Spinal cord (tissue), 9 donors: ENCODE measurements at regions not wholly inside any gene's neighbourhood (a gene's known extent, or its start where the extent isn't known, plus 50 kb on each side); places are given as distances from the start of the nearest gene placed in this dataset.

ENCODE experiments used
- DNase-seq, 6 donors: peaks; one replicate each; pipeline versions ENCODE4 v3.0.0 to v3.0.0-alpha.2; 2013 to 2015; ENCODE audit warnings: low spot score in 6 of 6, low read depth in 4 of 6
- H3K27ac ChIP-seq: one replicate; pipeline ENCODE4 v1.5.1; 2013; ENCODE audit warnings: low read depth, low read length, control low read depth
- H3K27me3 ChIP-seq: one replicate; pipeline ENCODE4 v1.6.1; 2013; ENCODE audit warnings: low read length; ENCODE audit not compliant: control insufficient read depth, insufficient read depth
- H3K36me3 ChIP-seq: one replicate; pipeline ENCODE4 v1.6.1; 2013; ENCODE audit warnings: low read length; ENCODE audit not compliant: control insufficient read depth, insufficient read depth
- H3K4me1 ChIP-seq: one replicate; pipeline ENCODE4 v1.6.1; 2013; ENCODE audit warnings: low read length; ENCODE audit not compliant: control insufficient read depth, insufficient read depth
- H3K4me3 ChIP-seq: one replicate; pipeline ENCODE4 v1.5.1; 2013; ENCODE audit warnings: low read depth, low read length, control low read depth
- H3K9me3 ChIP-seq: one replicate; pipeline ENCODE4 v1.6.1; 2013; ENCODE audit warnings: low read length; ENCODE audit not compliant: control insufficient read depth, insufficient read depth
- WGBS: methylation state at CpG from one replicate; pipeline ENCODE4 v1.1.5; 2013; ENCODE audit warnings: missing lambda C conversion rate; ENCODE audit not compliant: insufficient coverage; 5-methylcytosine and 5-hydroxymethylcytosine counted together
- donor health status: healthy.

GRCh38 chr20:12173347-12174012, 255.8 kb downstream of the BTBD3 start:
- H3K9me3 ChIP-seq, result no peaks in the 10 kb centered on the region
- H3K36me3 ChIP-seq, result no peaks in the 10 kb centered on the region
- H3K4me1 ChIP-seq, result no peaks in the 10 kb centered on the region
- peak in 2 of 6 donors; percentile 23 to 65 for DNase-seq
- no CpG with 5 or more reads among the region's 2 CpGs for WGBS
- no peak overlapping the region for H3K4me3 ChIP-seq
- H3K27me3 ChIP-seq, result no peaks in the 10 kb centered on the region
- no peak overlapping the region for H3K27ac ChIP-seq

- H3K4me1 ChIP-seq, result no peaks in the 10 kb centered on the region
- H3K9me3 ChIP-seq, result no peaks in the 10 kb centered on the region
- H3K27ac ChIP-seq, result no peak overlapping the region
- DNase-seq, result no peak
- H3K36me3 ChIP-seq, result no peaks in the 10 kb centered on the region
- H3K27me3 ChIP-seq, result no peaks in the 10 kb centered on the region
- no peak overlapping the region for H3K4me3 ChIP-seq
These were observed 257.8 kb downstream of the BTBD3 start for GRCh38 chr20:12175538-12175937.

- H3K9me3 ChIP-seq, result no peaks in the 10 kb centered on the region
- H3K27ac ChIP-seq, result no peak overlapping the region
- H3K36me3 ChIP-seq, result no peaks in the 10 kb centered on the region
- WGBS, result no CpG with 5 or more reads among the region's 3 CpGs
- no peaks in the 10 kb centered on the region for H3K4me1 ChIP-seq
- H3K27me3 ChIP-seq, result no peaks in the 10 kb centered on the region
- no peak overlapping the region for H3K4me3 ChIP-seq
- peak in 1 of 6 donors; percentile 27 for DNase-seq
These were observed 260.1 kb downstream of the BTBD3 start for GRCh38 chr20:12177657-12178293.

- DNase-seq, result no peak
- no CpG with 5 or more reads among the region's 1 CpG for WGBS
- H3K27ac ChIP-seq, result no peak overlapping the region
- H3K4me1 ChIP-seq, result no peaks in the 10 kb centered on the region
- no peaks in the 10 kb centered on the region for H3K27me3 ChIP-seq
- H3K4me3 ChIP-seq, result no peak overlapping the region
- H3K9me3 ChIP-seq, result no peaks in the 10 kb centered on the region
- H3K36me3 ChIP-seq, result no peaks in the 10 kb centered on the region
These were observed 262.0 kb downstream of the BTBD3 start for GRCh38 chr20:12179692-12180091.

- H3K4me3 ChIP-seq, result no peak overlapping the region
- H3K9me3 ChIP-seq, result no peaks in the 10 kb centered on the region
- DNase-seq, result peak in 2 of 6 donors; percentile 24 to 26
- H3K27ac ChIP-seq, result no peak overlapping the region
- H3K36me3 ChIP-seq, result no peaks in the 10 kb centered on the region
- no CpG with 5 or more reads among the region's 5 CpGs for WGBS
- H3K4me1 ChIP-seq, result no peaks in the 10 kb centered on the region
- no peaks in the 10 kb centered on the region for H3K27me3 ChIP-seq
These were observed 262.5 kb downstream of the BTBD3 start for GRCh38 chr20:12180107-12180661.

GRCh38 chr20:12198281-12198680, 280.6 kb downstream of the BTBD3 start:
- no peaks in the 10 kb centered on the region for H3K36me3 ChIP-seq
- H3K27ac ChIP-seq, result no peak overlapping the region
- no peaks in the 10 kb centered on the region for H3K27me3 ChIP-seq
- DNase-seq, result no peak
- H3K4me3 ChIP-seq, result no peak overlapping the region
- peaks cover under 1% of the 10 kb centered on the region for H3K9me3 ChIP-seq
- no peaks in the 10 kb centered on the region for H3K4me1 ChIP-seq

- H3K9me3 ChIP-seq, result no peaks in the 10 kb centered on the region
- H3K4me1 ChIP-seq, result no peaks in the 10 kb centered on the region
- H3K36me3 ChIP-seq, result no peaks in the 10 kb centered on the region
- no peak overlapping the region for H3K4me3 ChIP-seq
- no peak for DNase-seq
- no peak overlapping the region for H3K27ac ChIP-seq
- no peaks in the 10 kb centered on the region for H3K27me3 ChIP-seq
- WGBS, result 82% methylated on average over 2 of the region's 5 CpGs
These were observed 282.0 kb downstream of the BTBD3 start for GRCh38 chr20:12199703-12200102.

- Histone ChIP-seq H3K9me3 (no peaks in the 10 kb centered on the region), H3K4me1 (no peaks in the 10 kb centered on the region), H3K27me3 (no peaks in the 10 kb centered on the region), H3K36me3 (no peaks in the 10 kb centered on the region), H3K4me3 (no peak overlapping the region), H3K27ac (no peak overlapping the region)
- 85% methylated on average over 2 of the region's 5 CpGs for WGBS
- DNase-seq, result peak in 1 of 6 donors; percentile 10
These were observed 283.7 kb downstream of the BTBD3 start for GRCh38 chr20:12201289-12201991.

- Histone ChIP-seq H3K4me3 (no peak overlapping the region), H3K4me1 (no peaks in the 10 kb centered on the region), H3K27me3 (no peaks in the 10 kb centered on the region), H3K9me3 (no peaks in the 10 kb centered on the region), H3K27ac (no peak overlapping the region), H3K36me3 (no peaks in the 10 kb centered on the region)
- DNase-seq, result no peak
These were observed 285.7 kb downstream of the BTBD3 start for GRCh38 chr20:12203399-12203798.
